B cell (primary cell): ENCODE measurements at regions not wholly inside any gene's neighbourhood (a gene's known extent, or its start where the extent isn't known, plus 50 kb on each side); places are given as distances from the start of the nearest gene placed in this dataset.

ENCODE experiments used
- CTCF ChIP-seq: fragments of 200-600 bp; IDR thresholded peaks from one replicate; pipeline ENCODE4 v1.8.0; 2022; ENCODE audit warnings: antibody characterized with exemption, mild to moderate bottlenecking
- EZH2 ChIP-seq: IDR thresholded peaks from 2 replicates; pipeline ENCODE4 v1.6.1; 2012; ENCODE audit warnings: borderline replicate concordance, low read depth, mild to moderate bottlenecking, moderate library complexity, low read length; ENCODE audit not compliant: insufficient read depth, poor library complexity, severe bottlenecking

GRCh38 chr4:98728871-98729270 is 70.5 kb upstream of the TSPAN5 start:
- TF ChIP-seq CTCF (no peak), EZH2 (no peak)
